Neuronal stem cell (in vitro differentiated cells): ENCODE measurements at regions not wholly inside any gene's neighbourhood (a gene's known extent, or its start where the extent isn't known, plus 50 kb on each side); places are given as distances from the start of the nearest gene placed in this dataset.
"Not testable (repeated sequence)": the region's sequence is repeated elsewhere in the genome, so short reads cannot be mapped to it uniquely, and the experiment has no call there.

Experiments used
- DNase-seq: peaks from one replicate; pipeline ENCODE4 v3.0.0-alpha.2; 2013; ENCODE audit warnings: low spot score
- H2AFZ ChIP-seq: one replicate; pipeline ENCODE4 v1.6.1; 2013; ENCODE audit warnings: mild to moderate bottlenecking, low read length, inconsistent platforms
- H2AK5ac ChIP-seq: 2 replicates; pipeline ENCODE4 v1.6.1; 2013; ENCODE audit warnings: low read depth, mild to moderate bottlenecking, inconsistent platforms, low read length, moderate library complexity, mixed read lengths
- H2BK120ac ChIP-seq: 2 replicates; pipeline ENCODE4 v1.6.1; 2013; ENCODE audit warnings: low read depth, mild to moderate bottlenecking, inconsistent platforms, low read length, moderate library complexity, mixed read lengths
- H2BK12ac ChIP-seq: one replicate; pipeline ENCODE4 v1.6.1; 2013; ENCODE audit warnings: low read length, inconsistent platforms
- H2BK15ac ChIP-seq: 2 replicates; pipeline ENCODE4 v1.6.1; 2013; ENCODE audit warnings: mild to moderate bottlenecking, low read length, inconsistent platforms, mixed read lengths
- H2BK5ac ChIP-seq: one replicate; pipeline ENCODE4 v1.6.1; 2013; ENCODE audit warnings: inconsistent platforms, mild to moderate bottlenecking, low read length, moderate library complexity
- H3K14ac ChIP-seq: one replicate; pipeline ENCODE4 v1.6.1; 2013; ENCODE audit warnings: low read length, inconsistent platforms
- H3K18ac ChIP-seq: 2 replicates; pipeline ENCODE4 v1.6.1; 2013; ENCODE audit warnings: low read length, inconsistent platforms
- H3K23ac ChIP-seq: 2 replicates; pipeline ENCODE4 v1.6.1; 2013; ENCODE audit warnings: low read depth, mild to moderate bottlenecking, mixed read lengths, low read length, inconsistent platforms; ENCODE audit not compliant: poor library complexity
- H3K27ac ChIP-seq: replicated peaks from 3 replicates; pipeline ENCODE4 v1.5.1; 2013; ENCODE audit warnings: low read length, inconsistent platforms
- H3K27me3 ChIP-seq, 3 experiments: 2 replicates each; pipeline ENCODE4 v1.6.1; 2013; ENCODE audit warnings: low read length in 3 of 3, mild to moderate bottlenecking in 2 of 3, inconsistent platforms in 1 of 3, low read depth in 1 of 3, mixed read lengths in 1 of 3, moderate library complexity in 1 of 3; ENCODE audit not compliant: control insufficient read depth in 3 of 3, insufficient read depth in 3 of 3
- H3K36me3 ChIP-seq, 2 donors: replicated peaks in 1 of 2; 2 replicates each; pipeline ENCODE4 v1.6.1; 2013; ENCODE audit warnings: low read length in 2 of 2; ENCODE audit not compliant: control insufficient read depth in 2 of 2, insufficient read depth in 2 of 2
- H3K4ac ChIP-seq: 2 replicates; pipeline ENCODE4 v1.6.1; 2013; ENCODE audit warnings: inconsistent platforms, mild to moderate bottlenecking, low read length, moderate library complexity
- H3K4me1 ChIP-seq, 2 donors: 1 replicate in 1 of 2; 2 replicates in 1 of 2; pipeline ENCODE4 v1.6.1; 2013; ENCODE audit warnings: low read length in 2 of 2, low read depth in 1 of 2; ENCODE audit not compliant: control insufficient read depth in 2 of 2, insufficient read depth in 1 of 2
- H3K4me2 ChIP-seq: one replicate; pipeline ENCODE4 v1.6.1; 2013; ENCODE audit warnings: mild to moderate bottlenecking, low read length, inconsistent platforms; ENCODE audit not compliant: insufficient read depth, poor library complexity, severe bottlenecking
- H3K4me3 ChIP-seq, 2 donors: 2 replicates each; pipeline ENCODE4 v1.5.1; 2013; ENCODE audit warnings: low read length in 2 of 2, mild to moderate bottlenecking in 2 of 2, inconsistent platforms in 1 of 2, moderate library complexity in 1 of 2
- H3K79me1 ChIP-seq: one replicate; pipeline ENCODE4 v1.6.1; 2013; ENCODE audit warnings: low read depth, mild to moderate bottlenecking, inconsistent platforms, low read length, moderate library complexity
- H3K9ac ChIP-seq: one replicate; pipeline ENCODE4 v1.6.1; 2013; ENCODE audit warnings: mild to moderate bottlenecking, low read depth, low read length, inconsistent platforms; ENCODE audit not compliant: poor library complexity
- H3K9me3 ChIP-seq, 2 donors: replicated peaks in 1 of 2; 2 replicates each; pipeline versions ENCODE3 to v1.6.1; 2013; ENCODE audit warnings: low read length in 2 of 2, mild to moderate bottlenecking in 2 of 2, inconsistent platforms in 1 of 2, low read depth in 1 of 2, mixed read lengths in 1 of 2, moderate library complexity in 1 of 2; ENCODE audit not compliant: control insufficient read depth in 2 of 2, insufficient read depth in 1 of 2
- H4K8ac ChIP-seq: one replicate; pipeline ENCODE4 v1.6.1; 2013; ENCODE audit warnings: low read depth, mild to moderate bottlenecking, inconsistent platforms, low read length, moderate library complexity
- H4K91ac ChIP-seq: one replicate; pipeline ENCODE4 v1.6.1; 2013; ENCODE audit warnings: low read length, low read depth, mild to moderate bottlenecking, inconsistent platforms; ENCODE audit not compliant: poor library complexity
- WGBS, 2 donors: extraction: QIAGEN DNeasy Blood & Tissue Kit; methylation state at CpG; one replicate each; pipeline ENCODE4 v1.1.7; 2013; ENCODE audit warnings: missing lambda C conversion rate in 2 of 2, mixed read lengths in 1 of 2; ENCODE audit not compliant: insufficient read length in 2 of 2, insufficient replicate concordance in 1 of 2; ENCODE audit errors: extremely low coverage in 2 of 2; 5-methylcytosine and 5-hydroxymethylcytosine counted together

- not testable (repeated sequence) for H3K79me1 ChIP-seq, H3K18ac ChIP-seq, H3K4me3 ChIP-seq, H2BK15ac ChIP-seq, H3K4me1 ChIP-seq, H3K9ac ChIP-seq, H3K36me3 ChIP-seq, H2BK5ac ChIP-seq, H3K27ac ChIP-seq, H4K91ac ChIP-seq, DNase-seq, H3K4me2 ChIP-seq, H3K4ac ChIP-seq, H3K23ac ChIP-seq, H4K8ac ChIP-seq, H3K14ac ChIP-seq, H3K9me3 ChIP-seq, H2AK5ac ChIP-seq, H2AFZ ChIP-seq, H2BK12ac ChIP-seq, H3K27me3 ChIP-seq, H2BK120ac ChIP-seq
- no CpG with 5 or more reads among the region's 7 CpGs for WGBS, 2 donors
These were observed 171.8 kb downstream of the PDCD6IP start for GRCh38 chr3:33970180-33970579.

- H2BK120ac ChIP-seq: no peak overlapping the region
- H2BK15ac ChIP-seq: no peak overlapping the region
- no peak overlapping the region for H2AK5ac ChIP-seq
- no peak overlapping the region for H3K4me3 ChIP-seq
- no CpG with 5 or more reads among the region's 1 CpG for WGBS, 2 donors
- H4K91ac ChIP-seq: no peak overlapping the region
- no peak overlapping the region for H3K4me2 ChIP-seq
- no peak overlapping the region for H3K9ac ChIP-seq
- H3K4me1 ChIP-seq: no peaks in the 10 kb centered on the region
- no peak overlapping the region for H2BK12ac ChIP-seq
- no peak overlapping the region for H3K23ac ChIP-seq
- H3K79me1 ChIP-seq: no peaks in the 10 kb centered on the region
- H3K4ac ChIP-seq: no peak overlapping the region
- no peaks in the 10 kb centered on the region for H3K36me3 ChIP-seq
- H3K14ac ChIP-seq: no peak overlapping the region
- no peak overlapping the region for H3K27ac ChIP-seq
- H3K27me3 ChIP-seq: no peaks in the 10 kb centered on the region
- H2BK5ac ChIP-seq: no peak overlapping the region
- H2AFZ ChIP-seq: no peak overlapping the region
- no peak overlapping the region for H4K8ac ChIP-seq
- H3K18ac ChIP-seq: no peak overlapping the region
- no peak for DNase-seq
- H3K9me3 ChIP-seq: peaks cover 0 to 5% of the 10 kb centered on the region in 2 donors
These were observed 172.6 kb downstream of the PDCD6IP start for GRCh38 chr3:33971055-33971454.

GRCh38 chr3:33975463-33975862 is 177.0 kb downstream of the PDCD6IP start:
- DNase-seq: no peak
- no peak overlapping the region for H2AFZ ChIP-seq
- no peaks in the 10 kb centered on the region for H3K36me3 ChIP-seq
- H4K91ac ChIP-seq: no peak overlapping the region
- H2BK12ac ChIP-seq: no peak overlapping the region
- H4K8ac ChIP-seq: no peak overlapping the region
- H2AK5ac ChIP-seq: no peak overlapping the region
- H3K4me2 ChIP-seq: no peak overlapping the region
- no peaks in the 10 kb centered on the region for H3K4me1 ChIP-seq
- H3K4me3 ChIP-seq: no peak overlapping the region
- H3K23ac ChIP-seq: no peak overlapping the region
- H3K27ac ChIP-seq: no peak overlapping the region
- H3K27me3 ChIP-seq: no peaks in the 10 kb centered on the region
- no peak overlapping the region for H2BK5ac ChIP-seq
- no peaks in the 10 kb centered on the region for H3K79me1 ChIP-seq
- no CpG with 5 or more reads among the region's 4 CpGs for WGBS, 2 donors
- no peak overlapping the region for H3K18ac ChIP-seq
- no peak overlapping the region for H3K9ac ChIP-seq
- no peak overlapping the region for H2BK15ac ChIP-seq
- H3K4ac ChIP-seq: no peak overlapping the region
- peaks cover 0 to 3% of the 10 kb centered on the region in 2 donors for H3K9me3 ChIP-seq
- no peak overlapping the region for H3K14ac ChIP-seq
- H2BK120ac ChIP-seq: no peak overlapping the region

- Histone ChIP-seq H2BK120ac (no peak overlapping the region), H3K27me3 (no peaks in the 10 kb centered on the region), H3K23ac (no peak overlapping the region), H2BK5ac (no peak overlapping the region), H2AFZ (no peak overlapping the region), H3K27ac (no peak overlapping the region), H2AK5ac (no peak overlapping the region), H3K79me1 (no peaks in the 10 kb centered on the region), H3K4me2 (no peak overlapping the region), H3K36me3 (no peaks in the 10 kb centered on the region), H3K9ac (no peak overlapping the region), H3K4me1 (no peaks in the 10 kb centered on the region), H2BK15ac (no peak overlapping the region), H3K9me3 (no peaks in the 10 kb centered on the region), H3K4ac (no peak overlapping the region), H3K18ac (no peak overlapping the region), H2BK12ac (no peak overlapping the region), H3K14ac (no peak overlapping the region), H4K91ac (no peak overlapping the region), H4K8ac (no peak overlapping the region), H3K4me3 (no peak overlapping the region)
- WGBS, 2 donors: no CpG with 5 or more reads among the region's 2 CpGs
- DNase-seq: no peak
These were observed 178.8 kb downstream of the PDCD6IP start for GRCh38 chr3:33977227-33977626.
